SK-N-MC (cell line): ENCODE measurements at regions not wholly inside any gene's neighbourhood (a gene's known extent, or its start where the extent isn't known, plus 50 kb on each side); places are given as distances from the start of the nearest gene placed in this dataset.
"Not testable (repeated sequence)": the region's sequence is repeated elsewhere in the genome, so short reads cannot be mapped to it uniquely, and the experiment has no call there.

Experiments used
- EZH2 ChIP-seq: fragments of 200-600 bp; sonication (generic); IDR thresholded peaks from one replicate; pipeline ENCODE4 v1.6.1; 2017; ENCODE audit warnings: antibody characterized with exemption
- POLR2AphosphoS5 ChIP-seq: IDR thresholded peaks from 2 replicates; pipeline ENCODE4 v1.6.1; 2012; ENCODE audit warnings: mild to moderate bottlenecking, low read depth, low read length, borderline replicate concordance

DNA sequence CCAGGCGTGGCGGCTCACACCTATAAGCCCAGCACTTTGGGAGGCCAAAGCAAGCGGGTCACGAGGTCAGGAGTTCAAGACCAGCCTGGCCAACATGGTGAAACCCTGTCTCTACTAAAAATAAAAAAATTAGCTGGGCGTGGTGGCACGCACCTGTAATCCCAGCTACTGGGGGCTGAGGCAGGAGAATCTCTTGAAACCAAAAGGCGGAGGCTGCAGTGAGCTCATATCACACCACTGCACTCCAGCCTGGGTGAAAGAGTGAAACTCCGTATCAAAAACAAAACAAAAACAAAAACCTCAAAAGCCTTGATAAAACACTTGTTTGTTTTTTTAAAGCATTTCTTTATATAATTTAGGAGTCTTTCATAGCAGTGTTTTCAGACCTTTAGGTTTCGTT, 135.8 kb upstream of the LMNTD1 start:
- TF ChIP-seq POLR2AphosphoS5, EZH2: not testable (repeated sequence)
